ENCODE measurements at regions not wholly inside any gene's neighbourhood (a gene's known extent, or its start where the extent isn't known, plus 50 kb on each side); places are given as distances from the start of the nearest gene placed in this dataset.

GRCh38 chr7:1364068-1364905, 95.0 kb downstream of the MICALL2 start:
- no peak for TF ChIP-seq CTCF (IDR thresholded peaks at IDR 0.05)
- no peak for TF ChIP-seq POLR2A (IDR thresholded peaks at IDR 0.05)
- no peak for TF ChIP-seq EP300 (IDR thresholded peaks at IDR 0.05)

Measured in ovary (tissue), 3 donors.